ENCODE measurements at regions not wholly inside any gene's neighbourhood (a gene's known extent, or its start where the extent isn't known, plus 50 kb on each side); places are given as distances from the start of the nearest gene placed in this dataset.

DNA sequence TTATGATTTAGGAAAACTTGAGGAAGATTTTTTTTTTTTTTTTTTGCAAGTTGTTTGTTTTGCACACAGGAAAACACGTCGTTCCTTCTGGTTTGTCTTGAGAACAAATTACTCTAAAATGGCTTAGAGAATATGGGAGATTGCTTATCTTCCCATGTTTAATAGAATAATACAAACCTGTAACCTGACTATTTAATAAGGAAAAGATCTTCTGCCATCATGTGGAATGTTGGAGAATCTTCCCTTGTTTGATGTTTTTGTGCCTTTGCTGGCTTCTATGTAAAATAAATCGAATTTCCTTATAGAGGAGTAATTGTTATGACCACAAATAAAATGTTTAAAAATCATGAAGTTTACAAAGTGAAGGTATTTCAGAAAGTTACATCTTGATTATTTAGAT is 818.8 kb downstream of the GATA3 start:
- no peaks in the 10 kb centered on the region for H3K79me2 ChIP-seq (ENCODE audit: control insufficient read depth, insufficient read depth, low read length)
- H3K27ac ChIP-seq (ENCODE audit: insufficient read depth, low read depth, low read length), result no peak overlapping the region
- intact Hi-C loops (cut with micrococcal nuclease), result loop anchor here (1.0 to 10.0 kb wide), 3 partner anchors 431 to 1001 kb away; no protein-coding TSS in a partner anchor
- H3K4me2 ChIP-seq (ENCODE audit: insufficient read depth, low read length), result no peak overlapping the region
- DNase-seq (ENCODE audit: low read depth, low spot score), result peak; percentile 22
- H3K4me3 ChIP-seq (replicated peaks in 1 of 3; ENCODE audit: insufficient read depth in 1 of 3, low read depth in 1 of 3, low read length in 3 of 3), result no peak overlapping the region
- no peak overlapping the region for H2AFZ ChIP-seq (ENCODE audit: low read depth, low read length)
- H4K20me1 ChIP-seq (replicated peaks; ENCODE audit: control insufficient read depth, extremely low read depth, insufficient read depth, low read length), result no peaks in the 10 kb centered on the region
- H3K4me1 ChIP-seq (ENCODE audit: control insufficient read depth, extremely low read depth, insufficient read depth, low read length), result no peaks in the 10 kb centered on the region
- H3K27me3 ChIP-seq (ENCODE audit: control insufficient read depth in 2 of 2, insufficient read depth in 2 of 2, low read length in 2 of 2), result no peaks in the 10 kb centered on the region
- no peak overlapping the region for H3K9ac ChIP-seq (replicated peaks; ENCODE audit: extremely low read depth, insufficient read depth, low read length)
- no peaks in the 10 kb centered on the region for H3K9me1 ChIP-seq (replicated peaks; ENCODE audit: control insufficient read depth, extremely low read depth, insufficient read depth, low read length)
- ChIA-PET POLR2A (no interaction called here), CTCF (interaction anchor here (1.0 kb wide), 1 partner anchor 22 kb away, joined by 3 read pairs; no protein-coding TSS in a partner anchor)
- TF ChIP-seq POLR2A (IDR thresholded peaks at IDR 0.05; ENCODE audit: low read depth, low read length) (no peak), POLR2AphosphoS5 (IDR thresholded peaks at IDR 0.05; ENCODE audit: insufficient read depth, low read depth, low read length) (no peak), MAX (IDR thresholded peaks at IDR 0.05; ENCODE audit: insufficient read depth, insufficient read length) (no peak), JUN (IDR thresholded peaks at IDR 0.05; ENCODE audit: borderline replicate concordance, insufficient read depth, insufficient read length, low read depth) (no peak), GATA2 (IDR thresholded peaks at IDR 0.05; ENCODE audit: insufficient read depth, insufficient read length, low read depth, low read length) (no peak), MYC (IDR thresholded peaks at IDR 0.05; ENCODE audit: low read depth, low read length) (no peak), FOS (IDR thresholded peaks at IDR 0.05; ENCODE audit: borderline replicate concordance, insufficient read depth, low read length) (no peak), EZH2 (IDR thresholded peaks at IDR 0.05; ENCODE audit: borderline replicate concordance, low read depth, low read length, severe bottlenecking) (no peak)
- TF ChIP-seq, protein P1, sequence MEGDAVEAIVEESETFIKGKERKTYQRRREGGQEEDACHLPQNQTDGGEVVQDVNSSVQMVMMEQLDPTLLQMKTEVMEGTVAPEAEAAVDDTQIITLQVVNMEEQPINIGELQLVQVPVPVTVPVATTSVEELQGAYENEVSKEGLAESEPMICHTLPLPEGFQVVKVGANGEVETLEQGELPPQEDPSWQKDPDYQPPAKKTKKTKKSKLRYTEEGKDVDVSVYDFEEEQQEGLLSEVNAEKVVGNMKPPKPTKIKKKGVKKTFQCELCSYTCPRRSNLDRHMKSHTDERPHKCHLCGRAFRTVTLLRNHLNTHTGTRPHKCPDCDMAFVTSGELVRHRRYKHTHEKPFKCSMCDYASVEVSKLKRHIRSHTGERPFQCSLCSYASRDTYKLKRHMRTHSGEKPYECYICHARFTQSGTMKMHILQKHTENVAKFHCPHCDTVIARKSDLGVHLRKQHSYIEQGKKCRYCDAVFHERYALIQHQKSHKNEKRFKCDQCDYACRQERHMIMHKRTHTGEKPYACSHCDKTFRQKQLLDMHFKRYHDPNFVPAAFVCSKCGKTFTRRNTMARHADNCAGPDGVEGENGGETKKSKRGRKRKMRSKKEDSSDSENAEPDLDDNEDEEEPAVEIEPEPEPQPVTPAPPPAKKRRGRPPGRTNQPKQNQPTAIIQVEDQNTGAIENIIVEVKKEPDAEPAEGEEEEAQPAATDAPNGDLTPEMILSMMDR (IDR thresholded peaks at IDR 0.05; ENCODE audit: extremely low read depth in 1 of 2, insufficient read depth in 1 of 2, low read depth in 1 of 2, low read length in 2 of 2), result no peak
- FAIRE-seq, result no peak
- dilution Hi-C loops (cut with MboI; ENCODE audit: extremely low pct_ligation_motif_present, low sequenced_read_pairs), result no loop called here
- H3K36me3 ChIP-seq (ENCODE audit: control insufficient read depth in 2 of 2, extremely low read depth in 1 of 2, insufficient read depth in 2 of 2, low read length in 2 of 2), result no peaks in the 10 kb centered on the region
- H3K9me3 ChIP-seq (replicated peaks; ENCODE audit: control insufficient read depth, insufficient read depth, low read length), result no peaks in the 10 kb centered on the region
- no TSS peak for BruUV-seq (replicated peaks)

Data from endothelial cell of umbilical vein (primary cell).